ENCODE measurements at regions not wholly inside any gene's neighbourhood (a gene's known extent, or its start where the extent isn't known, plus 50 kb on each side); places are given as distances from the start of the nearest gene placed in this dataset.

GRCh38 chr10:31751051-31751737 is 177.4 kb downstream of the ARHGAP12 start:
- DNase-seq (no peak), ATAC-seq (peak; percentile 25 to 72 (median 54))
- WGBS, 2 donors = 36 to 43% methylated on average over 7 of the region's 7 CpGs
- Histone ChIP-seq H3K4me3 (no peak overlapping the region), H3K4me1 (peaks cover 24 to 59% (median 44%) of the 10 kb centered on the region in 9 donors), H3K9me3 (no peaks in the 10 kb centered on the region), H3K36me3 (no peaks in the 10 kb centered on the region), H3K27me3 (no peaks in the 10 kb centered on the region), H3K27ac (peak overlapping the region; percentile 12 to 96 (median 63))
- intact Hi-C loops (cut with DNase I) = loop anchor here in 2 of 10 donors (10.0 kb wide), 1 partner anchor 126 kb away; no protein-coding TSS in a partner anchor
- TF ChIP-seq CTCF (IDR thresholded peaks at IDR 0.05) = no peak

GRCh38 chr10:31749981-31750840 is 178.4 kb downstream of the ARHGAP12 start:
- no peaks in the 10 kb centered on the region for H3K9me3 ChIP-seq

GRCh38 chr10:31749301-31749700 is 179.3 kb downstream of the ARHGAP12 start:
- no peak for TF ChIP-seq CTCF (IDR thresholded peaks at IDR 0.05)
- H3K27ac ChIP-seq = peak overlapping the region in 7 of 10 donors; percentile 49 to 96 (median 76)
- H3K4me3 ChIP-seq = no peak overlapping the region
- H3K4me1 ChIP-seq = peaks cover 17 to 61% (median 31%) of the 10 kb centered on the region in 9 donors
- ATAC-seq = peak in 1 of 8 donors; percentile 24
- intact Hi-C loops (cut with DNase I) = loop anchor here in 1 of 10 donors (5.0 kb wide), 1 partner anchor 697 kb away; no protein-coding TSS in a partner anchor
- no peaks in the 10 kb centered on the region for H3K36me3 ChIP-seq
- H3K9me3 ChIP-seq = no peaks in the 10 kb centered on the region
- no peak for DNase-seq
- H3K27me3 ChIP-seq = no peaks in the 10 kb centered on the region
- WGBS, 2 donors = 71 to 79% methylated on average over 13 of the region's 13 CpGs

More at GRCh38 chr10:31749981-31750840, 178.4 kb downstream of the ARHGAP12 start:
- H3K4me1 ChIP-seq = peaks cover 24 to 66% (median 39%) of the 10 kb centered on the region in 9 donors
- no peaks in the 10 kb centered on the region for H3K36me3 ChIP-seq
- intact Hi-C loops (cut with DNase I) = loop anchor here in 2 of 10 donors (5.0 to 10.0 kb wide), 2 partner anchors 125 to 698 kb away; no protein-coding TSS in a partner anchor
- WGBS, 2 donors = 34 to 38% methylated on average over 28 of the region's 28 CpGs
- peak overlapping the region; percentile 24 to 96 (median 68) for H3K27ac ChIP-seq
- no peak overlapping the region for H3K4me3 ChIP-seq
- peak; percentile 23 to 72 (median 38) for ATAC-seq
- peak; percentile 51 to 56 for DNase-seq
- H3K27me3 ChIP-seq = no peaks in the 10 kb centered on the region
- no peak for TF ChIP-seq CTCF (IDR thresholded peaks at IDR 0.05)

Data from heart right ventricle (tissue), 16 donors.